ENCODE measurements at regions not wholly inside any gene's neighbourhood (a gene's known extent, or its start where the extent isn't known, plus 50 kb on each side); places are given as distances from the start of the nearest gene placed in this dataset.
A peak's percentile ranks its signal among the peaks of the same experiment; 100 is the strongest.

DNA sequence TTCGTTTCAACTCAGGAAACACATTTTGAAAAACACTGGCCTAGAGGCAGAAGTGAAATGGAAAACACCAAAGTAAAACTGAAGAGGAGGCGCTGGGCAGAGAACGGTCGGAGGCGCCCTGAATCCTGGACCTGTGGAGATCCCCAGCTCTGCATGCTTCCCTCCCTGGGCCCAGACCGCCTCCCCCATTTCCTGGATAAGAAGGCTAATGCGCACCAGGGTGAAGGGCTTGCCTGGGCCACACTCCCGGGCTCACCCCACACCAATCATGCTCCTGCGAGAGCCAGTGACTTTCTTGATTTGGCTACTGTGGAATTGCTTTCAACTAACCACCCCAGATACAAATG, 167.1 kb downstream of the CRYBB2 start:
- Histone ChIP-seq H3K79me2 (ENCODE audit: control insufficient read depth, low read length) (peaks cover 92% of the 10 kb centered on the region), H3K9me2 (replicated peaks; ENCODE audit: control insufficient read depth, low read length) (no peaks in the 10 kb centered on the region), H3K9me3 (ENCODE audit: control insufficient read depth, insufficient read depth, low read length) (no peaks in the 10 kb centered on the region), H4K20me1 (ENCODE audit: control insufficient read depth, insufficient read depth, low read depth, low read length) (peaks cover 33% of the 10 kb centered on the region), H3K4me3 (ENCODE audit: low read length) (no peak overlapping the region), H3K27ac (ENCODE audit: low read depth, low read length) (no peak overlapping the region), H3K4me2 (ENCODE audit: low read length) (peak overlapping the region; percentile 49; the same call in 1 of the 2 replicates), H3K4me1 (ENCODE audit: control insufficient read depth, low read length) (peaks cover 45% of the 10 kb centered on the region), H3K27me3 (ENCODE audit: control insufficient read depth, low read length) (no peaks in the 10 kb centered on the region), H3K36me3 (ENCODE audit: control insufficient read depth, low read length) (no peaks in the 10 kb centered on the region; the same call in 1 of the 2 replicates), H3F3A (ENCODE audit: control insufficient read depth, insufficient read depth) (no peaks in the 10 kb centered on the region)
- TF ChIP-seq, protein P1, sequence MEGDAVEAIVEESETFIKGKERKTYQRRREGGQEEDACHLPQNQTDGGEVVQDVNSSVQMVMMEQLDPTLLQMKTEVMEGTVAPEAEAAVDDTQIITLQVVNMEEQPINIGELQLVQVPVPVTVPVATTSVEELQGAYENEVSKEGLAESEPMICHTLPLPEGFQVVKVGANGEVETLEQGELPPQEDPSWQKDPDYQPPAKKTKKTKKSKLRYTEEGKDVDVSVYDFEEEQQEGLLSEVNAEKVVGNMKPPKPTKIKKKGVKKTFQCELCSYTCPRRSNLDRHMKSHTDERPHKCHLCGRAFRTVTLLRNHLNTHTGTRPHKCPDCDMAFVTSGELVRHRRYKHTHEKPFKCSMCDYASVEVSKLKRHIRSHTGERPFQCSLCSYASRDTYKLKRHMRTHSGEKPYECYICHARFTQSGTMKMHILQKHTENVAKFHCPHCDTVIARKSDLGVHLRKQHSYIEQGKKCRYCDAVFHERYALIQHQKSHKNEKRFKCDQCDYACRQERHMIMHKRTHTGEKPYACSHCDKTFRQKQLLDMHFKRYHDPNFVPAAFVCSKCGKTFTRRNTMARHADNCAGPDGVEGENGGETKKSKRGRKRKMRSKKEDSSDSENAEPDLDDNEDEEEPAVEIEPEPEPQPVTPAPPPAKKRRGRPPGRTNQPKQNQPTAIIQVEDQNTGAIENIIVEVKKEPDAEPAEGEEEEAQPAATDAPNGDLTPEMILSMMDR (IDR thresholded peaks at IDR 0.05; ENCODE audit: low read depth, low read length, poor library complexity, severe bottlenecking), result no peak
- no peak for TF ChIP-seq EZH2phosphoT487 (IDR thresholded peaks at IDR 0.05; ENCODE audit: borderline replicate concordance, low read length)

DNA sequence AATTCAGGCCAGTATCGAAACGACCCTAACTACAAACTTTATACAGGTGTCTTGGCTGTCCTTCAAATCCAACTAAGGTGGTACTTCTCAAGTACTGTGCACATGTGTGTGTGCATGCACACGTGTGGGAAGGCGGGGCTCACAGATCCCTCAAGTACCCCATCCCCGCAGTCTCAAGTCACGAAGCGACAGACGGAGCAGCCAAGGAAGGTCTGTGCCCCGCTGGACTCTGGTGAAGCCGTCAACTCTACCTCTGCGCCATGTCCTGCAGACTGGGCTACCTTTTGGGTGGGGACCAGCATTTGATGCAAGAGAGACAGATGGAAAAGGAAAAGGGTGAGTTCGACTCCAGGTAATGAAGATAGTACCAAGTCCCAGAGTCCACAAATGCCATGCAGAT, 169.0 kb downstream of the CRYBB2 start:
- Histone ChIP-seq H3K4me1 (ENCODE audit: control insufficient read depth, low read length) (peaks cover 45% of the 10 kb centered on the region), H3K36me3 (ENCODE audit: control insufficient read depth, low read length) (no peaks in the 10 kb centered on the region), H3F3A (ENCODE audit: control insufficient read depth, insufficient read depth) (no peaks in the 10 kb centered on the region), H4K20me1 (ENCODE audit: control insufficient read depth, insufficient read depth, low read depth, low read length) (peaks cover 33% of the 10 kb centered on the region), H3K79me2 (ENCODE audit: control insufficient read depth, low read length) (peaks cover 96% of the 10 kb centered on the region), H3K4me3 (ENCODE audit: low read length) (no peak overlapping the region), H3K9me3 (ENCODE audit: control insufficient read depth, insufficient read depth, low read length) (no peaks in the 10 kb centered on the region), H3K9me2 (replicated peaks; ENCODE audit: control insufficient read depth, low read length) (no peaks in the 10 kb centered on the region), H3K27me3 (ENCODE audit: control insufficient read depth, low read length) (no peaks in the 10 kb centered on the region), H3K27ac (ENCODE audit: low read depth, low read length) (no peak overlapping the region), H3K4me2 (ENCODE audit: low read length) (no peak overlapping the region)
- TF ChIP-seq, protein P1 (IDR thresholded peaks at IDR 0.05; ENCODE audit: low read depth, low read length, poor library complexity, severe bottlenecking), result no peak
- TF ChIP-seq EZH2phosphoT487 (IDR thresholded peaks at IDR 0.05; ENCODE audit: borderline replicate concordance, low read length), result no peak

DNA sequence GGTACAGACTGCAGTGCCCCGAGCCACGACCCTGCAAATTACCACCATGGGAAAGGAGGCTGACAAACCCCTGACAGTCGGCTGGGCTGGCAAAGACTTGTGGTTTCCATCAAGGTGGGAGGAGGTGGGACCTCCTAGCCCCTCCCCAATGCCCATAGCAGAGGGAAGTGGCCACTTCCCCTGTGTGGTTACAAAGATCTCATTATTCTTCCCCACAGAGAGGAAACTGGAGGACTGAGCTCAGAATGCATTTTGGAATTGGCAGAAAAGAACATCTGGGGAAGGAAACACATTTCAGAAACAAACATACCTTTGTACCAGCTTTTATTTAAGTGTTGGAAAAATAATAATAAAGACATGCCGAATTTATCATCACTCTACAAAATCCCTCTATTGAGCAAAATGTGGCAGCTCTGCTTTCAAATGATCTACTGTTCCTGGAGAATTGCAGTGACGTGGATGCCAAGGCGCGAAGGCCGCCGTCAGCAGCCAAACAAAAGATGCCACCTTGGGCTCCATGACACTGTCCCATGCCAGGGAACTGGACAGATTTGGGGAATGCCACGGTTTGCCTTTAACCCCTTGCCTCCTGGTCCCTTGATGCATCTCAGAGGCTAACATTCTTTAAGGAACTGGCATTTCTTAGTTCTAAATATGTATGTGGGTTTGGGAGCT, 169.6 kb downstream of the CRYBB2 start:
- H3K4me2 ChIP-seq (ENCODE audit: low read length), result no peak overlapping the region; the same call in 1 of the 2 replicates
- no peaks in the 10 kb centered on the region for H3K9me2 ChIP-seq (replicated peaks; ENCODE audit: control insufficient read depth, low read length)
- H3K27me3 ChIP-seq (ENCODE audit: control insufficient read depth, low read length), result no peaks in the 10 kb centered on the region
- no peaks in the 10 kb centered on the region for H3F3A ChIP-seq (ENCODE audit: control insufficient read depth, insufficient read depth)
- peaks cover 45% of the 10 kb centered on the region for H3K4me1 ChIP-seq (ENCODE audit: control insufficient read depth, low read length)
- H4K20me1 ChIP-seq (ENCODE audit: control insufficient read depth, insufficient read depth, low read depth, low read length), result peaks cover 33% of the 10 kb centered on the region
- H3K36me3 ChIP-seq (ENCODE audit: control insufficient read depth, low read length), result no peaks in the 10 kb centered on the region
- H3K27ac ChIP-seq (ENCODE audit: low read depth, low read length), result no peak overlapping the region
- H3K9me3 ChIP-seq (ENCODE audit: control insufficient read depth, insufficient read depth, low read length), result no peaks in the 10 kb centered on the region
- no peak overlapping the region for H3K4me3 ChIP-seq (ENCODE audit: low read length)
- peaks cover 96% of the 10 kb centered on the region for H3K79me2 ChIP-seq (ENCODE audit: control insufficient read depth, low read length)
- TF ChIP-seq, protein P1 (IDR thresholded peaks at IDR 0.05; ENCODE audit: low read depth, low read length, poor library complexity, severe bottlenecking), result no peak
- TF ChIP-seq EZH2phosphoT487 (IDR thresholded peaks at IDR 0.05; ENCODE audit: borderline replicate concordance, low read length), result no peak
